ENCODE measurements at regions not wholly inside any gene's neighbourhood (a gene's known extent, or its start where the extent isn't known, plus 50 kb on each side); places are given as distances from the start of the nearest gene placed in this dataset.

DNA sequence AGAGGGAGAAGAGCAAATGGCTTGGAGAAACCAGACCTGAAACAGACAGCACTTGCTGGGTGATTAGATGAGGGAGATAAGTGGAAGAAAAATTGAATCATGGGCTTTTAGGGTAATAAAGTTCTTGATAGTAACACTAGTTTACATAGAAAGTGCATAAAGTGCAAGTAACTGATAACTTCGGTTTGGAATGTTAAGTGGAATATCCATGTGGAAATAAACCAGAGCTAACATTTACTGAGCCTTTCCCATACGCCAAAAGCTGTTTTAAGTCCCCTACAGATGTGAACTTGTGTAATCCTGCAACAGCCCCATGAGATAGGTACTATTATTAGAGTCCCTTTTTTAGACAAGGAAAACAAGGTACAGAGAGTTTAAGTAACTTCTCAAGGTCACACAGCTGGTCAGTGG is 77.1 kb upstream of the NUDT4 start:
- in situ Hi-C loops (cut with HindIII; ENCODE audit: low pct_unique_long_range_greater_than_20kb, low sequenced_read_pairs): no loop called here
- DNase-seq (ENCODE audit: low read depth, low spot score): no peak

DNA sequence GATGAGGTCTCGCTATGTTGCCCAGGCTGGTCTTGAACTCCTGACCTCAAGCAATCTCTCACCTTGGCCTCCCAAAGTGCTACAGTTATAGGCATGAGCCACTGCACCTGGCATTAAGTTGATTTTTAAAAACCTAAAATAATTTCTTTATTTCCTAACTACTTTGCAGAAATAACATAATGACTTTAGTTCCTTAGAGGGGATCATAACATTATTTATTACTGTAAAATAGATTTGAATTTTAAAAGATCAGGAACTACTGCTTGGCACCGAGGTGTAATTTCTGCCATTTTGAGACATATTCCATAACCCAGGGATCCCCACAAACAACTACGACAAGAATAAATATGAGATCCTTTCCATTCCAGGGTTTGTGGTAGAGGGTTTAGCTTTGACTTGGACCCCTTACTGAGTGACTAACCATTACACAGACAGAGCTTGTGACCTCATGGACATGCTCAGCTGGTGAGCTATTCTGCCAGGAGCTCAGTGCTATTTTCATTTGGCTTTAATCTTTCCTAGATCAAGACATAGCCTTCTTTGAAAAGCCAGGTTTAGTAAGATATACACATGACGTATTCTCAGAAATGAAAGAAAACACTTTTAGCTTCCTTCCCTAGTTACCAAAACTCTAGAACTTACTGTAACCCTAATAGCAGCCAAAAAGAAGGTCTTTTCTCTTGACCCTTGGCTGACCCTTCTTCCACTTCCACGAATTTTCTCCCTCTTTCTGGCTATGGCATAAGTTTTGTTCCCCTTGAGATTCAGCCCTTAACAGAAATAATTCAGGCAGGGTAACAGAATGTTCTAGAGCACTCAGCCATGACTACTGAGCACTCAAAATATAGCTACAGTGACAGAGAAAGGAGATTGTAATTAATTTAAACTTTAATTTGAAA is 75.1 kb upstream of the NUDT4 start:
- in situ Hi-C loops (cut with HindIII; ENCODE audit: low pct_unique_long_range_greater_than_20kb, low sequenced_read_pairs): no loop called here
- peak; percentile 37 for DNase-seq (ENCODE audit: low read depth, low spot score)

DNA sequence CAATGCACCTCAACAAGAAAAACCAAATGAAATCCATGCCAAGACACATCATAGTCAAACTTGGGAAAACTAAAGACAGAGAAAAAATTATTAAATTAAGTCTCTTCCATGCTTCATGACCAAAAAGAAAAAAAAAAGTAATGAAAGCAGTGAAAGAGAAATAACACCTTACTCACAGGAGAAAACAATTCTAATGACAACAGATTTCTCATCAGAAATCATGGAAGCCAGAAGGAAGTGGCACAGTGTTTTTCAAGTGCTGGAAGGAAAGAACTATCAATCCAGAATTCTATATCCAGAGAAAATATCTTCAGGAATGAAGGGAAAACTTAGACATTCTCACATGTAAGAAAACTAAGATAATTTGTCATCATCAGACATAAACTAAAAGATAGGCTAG is 71.1 kb upstream of the NUDT4 start:
- DNase-seq (ENCODE audit: low read depth, low spot score): no peak
- in situ Hi-C loops (cut with HindIII; ENCODE audit: low pct_unique_long_range_greater_than_20kb, low sequenced_read_pairs): no loop called here

- in situ Hi-C loops (cut with HindIII; ENCODE audit: low pct_unique_long_range_greater_than_20kb, low sequenced_read_pairs): no loop called here
- no peak for DNase-seq (ENCODE audit: low read depth, low spot score)
These were observed 69.4 kb upstream of the NUDT4 start for GRCh38 chr12:93308281-93308680.

DNA sequence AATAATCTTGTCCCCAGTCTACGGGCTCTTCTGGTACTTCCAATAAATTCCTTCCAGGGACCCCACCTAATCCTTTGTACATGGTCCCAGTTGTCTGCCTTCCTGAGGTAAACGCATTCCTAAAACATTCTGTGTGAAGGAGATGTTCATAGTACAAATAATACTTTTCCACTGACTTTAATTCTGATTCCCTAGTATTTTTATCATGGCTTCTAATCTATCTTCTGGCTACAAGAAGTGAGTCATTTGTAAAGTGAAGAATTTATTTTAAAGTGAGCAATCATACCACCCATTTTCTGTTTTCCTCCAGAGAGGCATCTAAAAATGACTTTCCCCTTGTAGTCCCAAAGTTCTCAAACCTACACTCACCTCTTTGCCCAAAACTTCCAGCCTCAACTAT is 65.9 kb upstream of the NUDT4 start:
- no peak for DNase-seq (ENCODE audit: low read depth, low spot score)
- in situ Hi-C loops (cut with HindIII; ENCODE audit: low pct_unique_long_range_greater_than_20kb, low sequenced_read_pairs): no loop called here

DNA sequence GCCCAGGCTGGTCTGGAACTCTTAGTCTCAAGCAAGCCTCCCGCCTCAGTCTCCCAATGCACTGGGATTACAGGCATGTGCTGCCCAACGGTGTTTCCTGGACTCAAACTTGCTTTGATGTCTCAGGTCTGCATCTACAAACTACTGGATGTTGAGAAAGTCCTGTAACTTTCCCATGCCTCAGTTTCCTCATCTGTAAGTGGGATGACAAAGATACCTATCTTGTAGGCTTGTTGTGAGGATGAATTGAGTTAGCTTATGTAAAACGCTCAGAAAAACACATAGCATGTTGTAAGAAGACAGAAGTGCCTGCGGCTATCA is 63.6 kb upstream of the NUDT4 start:
- in situ Hi-C loops (cut with HindIII; ENCODE audit: low pct_unique_long_range_greater_than_20kb, low sequenced_read_pairs): no loop called here

GRCh38 chr12:93315385-93315906 is 62.3 kb upstream of the NUDT4 start:
- no peak for DNase-seq (ENCODE audit: low read depth, low spot score)
- in situ Hi-C loops (cut with HindIII; ENCODE audit: low pct_unique_long_range_greater_than_20kb, low sequenced_read_pairs): no loop called here

More for the DNA sequence above, 63.6 kb upstream of the NUDT4 start:
- DNase-seq (ENCODE audit: low read depth, low spot score): no peak

DNA sequence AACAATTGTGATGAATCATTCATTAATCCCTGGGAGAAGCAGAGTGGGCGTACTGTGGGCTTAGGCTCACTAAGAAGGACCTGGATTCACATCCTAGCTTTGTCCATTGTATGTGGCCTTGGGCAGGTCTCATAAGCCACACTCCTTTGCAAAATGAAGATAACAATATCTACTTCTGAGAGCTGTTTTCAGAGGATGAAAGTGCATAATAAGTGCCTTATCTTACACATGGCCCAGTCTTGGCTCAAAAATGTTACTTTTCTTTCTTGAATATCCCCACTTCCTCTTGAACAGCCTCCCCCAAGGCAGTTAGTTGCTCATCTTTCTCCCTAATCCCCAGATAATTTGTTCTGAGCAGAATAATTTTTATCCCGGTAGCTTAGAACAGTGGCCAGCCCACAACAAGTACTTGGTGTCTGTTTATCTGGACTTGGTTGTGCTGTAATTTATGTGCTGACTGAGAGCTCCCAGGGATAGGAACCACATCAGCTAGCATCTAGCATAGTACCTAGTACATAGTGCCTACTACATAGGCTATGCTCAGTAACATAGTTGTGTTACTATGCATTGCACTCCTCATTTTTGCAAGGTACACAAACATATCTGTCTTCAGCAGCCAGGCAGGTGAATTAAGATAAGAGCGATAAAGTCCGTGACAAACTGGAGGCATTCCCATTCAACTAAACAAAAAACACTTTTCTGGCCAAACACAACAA is 61.7 kb upstream of the NUDT4 start:
- in situ Hi-C loops (cut with HindIII; ENCODE audit: low pct_unique_long_range_greater_than_20kb, low sequenced_read_pairs): no loop called here
- DNase-seq (ENCODE audit: low read depth, low spot score): peak; percentile 17

DNA sequence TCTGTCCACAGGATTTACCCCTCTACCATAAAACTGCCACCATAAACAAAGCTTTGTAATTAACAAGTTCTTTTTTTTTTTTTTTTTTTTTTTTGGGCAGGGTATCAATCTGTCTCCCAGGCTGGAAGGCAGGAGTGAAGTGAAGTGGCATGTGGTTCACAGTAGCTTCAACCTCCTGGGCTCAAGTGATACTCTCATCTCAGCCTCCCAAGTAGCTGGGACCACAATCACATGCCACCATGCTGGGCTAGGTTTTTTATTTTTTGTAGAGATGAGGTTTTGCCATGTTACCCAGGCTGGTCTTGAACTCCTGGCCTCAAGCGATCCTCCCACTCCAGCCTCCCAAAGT is 61.1 kb upstream of the NUDT4 start:
- no peak for DNase-seq (ENCODE audit: low read depth, low spot score)
- in situ Hi-C loops (cut with HindIII; ENCODE audit: low pct_unique_long_range_greater_than_20kb, low sequenced_read_pairs): no loop called here

- no peak for DNase-seq (ENCODE audit: low read depth, low spot score)
- in situ Hi-C loops (cut with HindIII; ENCODE audit: low pct_unique_long_range_greater_than_20kb, low sequenced_read_pairs): no loop called here
These were observed 60.5 kb upstream of the NUDT4 start for GRCh38 chr12:93317227-93317626.

GRCh38 chr12:93318720-93319522 is 58.8 kb upstream of the NUDT4 start:
- in situ Hi-C loops (cut with HindIII; ENCODE audit: low pct_unique_long_range_greater_than_20kb, low sequenced_read_pairs): no loop called here
- DNase-seq (ENCODE audit: low read depth, low spot score): no peak

DNA sequence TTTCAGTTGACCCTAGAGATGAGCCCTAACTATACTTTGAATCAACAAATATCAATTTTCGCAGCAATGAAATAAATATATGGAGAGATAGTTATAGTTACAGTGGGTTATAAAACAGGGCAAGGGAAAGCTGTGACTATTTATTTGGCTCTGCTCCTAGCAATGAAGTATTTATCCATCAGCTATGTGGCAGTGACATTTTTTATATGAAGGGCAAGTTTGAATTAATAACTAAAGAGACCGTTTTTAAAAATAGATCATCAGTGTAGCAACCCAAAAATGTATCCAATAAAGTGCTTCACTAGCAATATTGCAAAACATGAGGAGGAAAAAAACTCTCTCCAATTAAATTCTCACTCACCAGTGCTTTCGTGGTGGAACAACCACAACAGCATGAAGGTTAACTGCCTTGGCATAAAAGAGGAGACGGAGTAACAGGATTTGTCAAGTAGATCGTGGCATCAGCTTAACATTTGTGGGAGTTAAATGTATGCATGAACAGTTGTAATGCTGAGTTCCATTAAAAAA is 58.1 kb upstream of the NUDT4 start:
- in situ Hi-C loops (cut with HindIII; ENCODE audit: low pct_unique_long_range_greater_than_20kb, low sequenced_read_pairs): no loop called here

GRCh38 chr12:93322784-93323183 is 54.9 kb upstream of the NUDT4 start:
- DNase-seq (ENCODE audit: low read depth, low spot score): no peak
- in situ Hi-C loops (cut with HindIII; ENCODE audit: low pct_unique_long_range_greater_than_20kb, low sequenced_read_pairs): no loop called here

More for the DNA sequence above, 58.1 kb upstream of the NUDT4 start:
- DNase-seq (ENCODE audit: low read depth, low spot score): no peak

DNA sequence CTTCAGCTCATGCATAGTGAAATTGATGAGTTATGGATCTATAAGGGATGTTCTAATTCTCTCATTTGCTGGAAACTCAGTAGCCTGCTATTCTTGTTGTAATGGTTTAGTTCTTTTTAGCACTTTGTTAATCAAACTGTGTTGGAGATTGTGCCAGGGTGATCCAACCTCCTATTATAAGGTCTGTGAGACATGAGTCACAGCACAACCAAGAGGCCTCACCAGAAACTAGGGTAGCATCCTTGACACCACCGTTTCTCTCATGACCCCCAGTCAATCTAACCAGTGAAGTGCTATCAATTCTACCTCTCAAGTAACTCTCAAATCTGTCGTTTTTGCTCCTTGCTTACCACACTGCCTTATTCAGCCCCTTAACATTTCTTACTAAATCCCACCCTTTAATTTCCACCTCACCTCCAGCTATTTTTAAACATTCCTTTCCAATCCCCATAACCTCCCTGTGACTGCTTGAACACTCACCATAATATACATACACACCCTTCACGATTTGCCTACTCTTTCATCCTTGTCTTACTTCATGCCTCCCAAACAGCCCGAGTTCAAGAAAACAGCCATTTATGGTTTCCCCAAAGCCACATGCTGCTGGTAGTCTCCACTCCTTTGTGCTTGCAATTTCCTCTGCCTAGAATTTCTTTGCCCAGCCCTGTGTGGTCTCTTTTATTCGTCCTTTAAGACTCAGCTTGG is 53.9 kb upstream of the NUDT4 start:
- in situ Hi-C loops (cut with HindIII; ENCODE audit: low pct_unique_long_range_greater_than_20kb, low sequenced_read_pairs): no loop called here
- no peak for DNase-seq (ENCODE audit: low read depth, low spot score)

DNA sequence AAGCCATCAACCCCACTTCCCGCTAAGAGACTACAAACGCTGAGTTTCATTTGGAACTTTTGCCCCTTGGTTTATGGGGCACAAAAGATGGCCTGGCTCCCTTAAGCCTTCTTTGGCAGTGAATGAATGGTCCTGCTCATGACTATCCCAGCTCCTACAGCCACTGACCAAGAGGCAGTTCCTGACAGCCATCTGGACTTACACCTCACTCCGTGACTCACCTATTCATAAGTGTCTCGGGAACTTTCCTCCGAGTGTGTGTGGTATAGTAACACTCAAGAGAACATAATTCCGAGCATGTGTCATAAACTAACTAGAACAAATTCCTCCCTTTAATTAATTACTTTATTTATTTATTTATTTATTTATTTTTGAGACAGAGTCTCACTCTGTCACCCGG is 51.9 kb upstream of the NUDT4 start:
- DNase-seq (ENCODE audit: low read depth, low spot score): no peak
- in situ Hi-C loops (cut with HindIII; ENCODE audit: low pct_unique_long_range_greater_than_20kb, low sequenced_read_pairs): no loop called here

Data from SK-MEL-5 (cell line).